SU-DHL-6 (cell line): ENCODE measurements at regions not wholly inside any gene's neighbourhood (a gene's known extent, or its start where the extent isn't known, plus 50 kb on each side); places are given as distances from the start of the nearest gene placed in this dataset.

Experiments used
- CTCF ChIP-seq: fragments of 200-600 bp; sonication (generic); IDR thresholded peaks from one replicate; pipeline ENCODE4 v1.5.1; 2017; ENCODE audit warnings: antibody characterized with exemption, mild to moderate bottlenecking, low read length, moderate library complexity; ENCODE audit not compliant: insufficient read depth, poor library complexity, severe bottlenecking
- EZH2phosphoT487 ChIP-seq: fragments of 200-600 bp; sonication (generic), shearing (Covaris generic); conservative IDR thresholded peaks from 2 replicates; pipeline ENCODE4 v1.6.1; 2018; ENCODE audit warnings: mild to moderate bottlenecking, antibody characterized with exemption, low read length, moderate library complexity, mixed read lengths

- TF ChIP-seq CTCF (no peak), EZH2phosphoT487 (no peak)
These were observed 345.4 kb upstream of the NPSR1 start for GRCh38 chr7:34312624-34313023.
